PFSK-1 (cell line): ENCODE measurements at regions not wholly inside any gene's neighbourhood (a gene's known extent, or its start where the extent isn't known, plus 50 kb on each side); places are given as distances from the start of the nearest gene placed in this dataset.

ENCODE experiments used
- POLR2AphosphoS5 ChIP-seq: IDR thresholded peaks from 2 replicates; pipeline ENCODE4 v1.6.1; 2012; ENCODE audit warnings: low read depth, mild to moderate bottlenecking, control low read depth, low read length, moderate library complexity
- REST ChIP-seq, 2 experiments: IDR thresholded peaks; 2 replicates each; pipeline versions ENCODE4 v1.6.1 to v1.8.0; 2011 to 2012; ENCODE audit warnings: low read depth in 2 of 2, low read length in 2 of 2, control low read depth in 1 of 2, inconsistent platforms in 1 of 2, mild to moderate bottlenecking in 1 of 2, moderate library complexity in 1 of 2; ENCODE audit not compliant: insufficient read depth in 1 of 2
- SIN3A ChIP-seq: IDR thresholded peaks from 2 replicates; pipeline ENCODE4 v1.6.1; 2012; ENCODE audit warnings: mild to moderate bottlenecking, low read length, moderate library complexity, borderline replicate concordance; ENCODE audit not compliant: insufficient read depth

DNA sequence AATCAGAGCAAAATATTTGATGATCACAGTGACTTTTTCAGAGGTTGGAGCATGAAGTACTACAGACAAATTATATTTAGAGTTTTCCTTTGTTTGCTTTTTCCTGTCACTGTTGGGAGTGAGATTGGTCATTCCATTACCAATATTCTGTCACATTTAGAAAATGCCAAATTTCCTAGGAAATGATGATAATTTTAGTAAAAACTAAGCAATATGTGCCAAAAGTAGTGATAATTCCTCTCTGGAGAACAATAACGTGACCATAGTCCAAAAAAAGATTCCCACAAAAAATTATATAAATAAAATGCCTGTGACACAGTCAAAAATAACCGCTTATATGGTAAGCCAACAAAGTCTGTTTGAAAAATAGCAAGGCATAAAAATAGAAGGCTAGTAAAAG lies 2719.4 kb downstream of the PCDH9 start:
- TF ChIP-seq POLR2AphosphoS5 (no peak), REST (IDR thresholded peaks at IDR 0.05; ENCODE audit: insufficient read depth in 1 of 2, low read depth in 2 of 2, low read length in 2 of 2) (no peak), SIN3A (no peak)
